ENCODE measurements at regions not wholly inside any gene's neighbourhood (a gene's known extent, or its start where the extent isn't known, plus 50 kb on each side); places are given as distances from the start of the nearest gene placed in this dataset.

DNA sequence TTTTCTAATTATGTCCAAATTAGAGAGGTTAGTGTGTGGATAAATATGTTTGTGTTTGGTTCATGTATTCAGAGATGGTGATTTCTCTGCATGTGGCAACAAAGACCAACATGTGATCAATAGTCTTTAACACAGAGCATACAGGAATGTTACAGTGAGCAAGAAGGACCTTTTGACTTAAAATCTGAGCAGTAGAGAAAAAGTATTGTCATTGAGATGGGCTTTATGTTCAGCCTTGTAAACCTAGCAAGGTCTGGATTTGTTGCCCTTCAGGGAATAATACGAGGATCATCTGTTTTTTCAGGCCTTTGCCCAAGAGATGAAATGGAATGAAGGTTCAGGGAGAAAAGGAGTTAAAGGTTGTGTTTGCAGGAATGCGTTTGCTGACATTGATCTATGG is 161.8 kb upstream of the NECTIN3 start:
- TF ChIP-seq ARNT (IDR thresholded peaks at IDR 0.05) (no peak), L3MBTL2 (conservative IDR thresholded peaks at IDR 0.05) (no peak), LEF1 (IDR thresholded peaks at IDR 0.05; ENCODE audit: borderline replicate concordance) (no peak), SP1 (IDR thresholded peaks at IDR 0.05) (no peak), PKNOX1 (IDR thresholded peaks at IDR 0.05) (no peak), FOXA1 (IDR thresholded peaks at IDR 0.05) (no peak), FOXM1 (IDR thresholded peaks at IDR 0.05; ENCODE audit: borderline replicate concordance) (no peak)

Data from HEK293T (cell line).